HG02840 (cell line): ENCODE measurements at regions not wholly inside any gene's neighbourhood (a gene's known extent, or its start where the extent isn't known, plus 50 kb on each side); places are given as distances from the start of the nearest gene placed in this dataset.
"Not testable (repeated sequence)": the region's sequence is repeated elsewhere in the genome, so short reads cannot be mapped to it uniquely, and the experiment has no call there.

Source experiments
- ATAC-seq: cut with Tn5 transposase; IDR thresholded peaks from one replicate; pipeline ENCODE4 v1.9.1; 2021; ENCODE audit warnings: mild to moderate bottlenecking, moderate library complexity, moderate number of reproducible peaks; ENCODE audit not compliant: unreplicated experiment, low FRiP score

DNA sequence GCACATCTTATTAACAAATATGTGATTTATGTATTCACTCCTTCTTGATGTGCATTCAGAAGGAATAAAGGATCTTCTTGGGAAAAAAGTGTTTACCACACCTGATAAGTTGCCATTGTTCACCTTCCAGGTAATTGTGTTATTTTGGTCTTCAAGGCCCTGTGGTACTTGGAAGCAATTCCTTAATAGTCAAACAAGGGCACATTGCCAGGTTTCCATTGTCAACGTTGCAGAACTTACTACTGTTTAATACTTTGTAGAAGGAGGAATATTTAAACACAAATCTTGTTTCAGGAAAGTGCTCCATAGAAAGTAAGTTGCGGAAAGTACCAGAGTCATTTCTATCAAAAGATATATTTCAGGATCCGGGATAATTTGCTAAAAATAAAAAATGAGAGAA, 129.5 kb upstream of the SGK1 start:
- no peak for ATAC-seq

- no peak for ATAC-seq
Measured at GRCh38 chr6:134446896-134447295, 129.0 kb upstream of the SGK1 start.

- ATAC-seq, result no peak
Measured at GRCh38 chr6:134446218-134446848, 128.4 kb upstream of the SGK1 start.

DNA sequence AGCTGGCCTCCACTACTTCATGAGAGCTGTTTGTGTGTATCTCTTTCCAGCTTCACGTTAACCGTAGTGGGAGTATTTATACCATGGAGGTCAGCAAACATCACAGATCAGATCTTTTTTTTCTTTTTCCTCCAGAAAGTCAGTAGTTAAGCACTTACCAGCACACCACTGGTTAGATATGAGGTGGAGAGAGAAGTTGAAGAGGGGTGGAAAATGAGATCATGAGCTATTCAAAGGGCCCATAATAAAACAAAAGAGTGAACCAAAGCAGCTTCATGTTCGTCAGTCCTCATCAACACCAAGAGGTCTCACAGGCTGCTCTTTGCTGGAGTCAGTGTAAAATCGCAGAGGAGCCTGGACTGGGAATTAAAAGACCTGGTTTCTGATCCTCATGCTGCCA, 125.1 kb upstream of the SGK1 start:
- no peak for ATAC-seq

- no peak for ATAC-seq
Measured at GRCh38 chr6:134442073-134442472, 124.2 kb upstream of the SGK1 start.

DNA sequence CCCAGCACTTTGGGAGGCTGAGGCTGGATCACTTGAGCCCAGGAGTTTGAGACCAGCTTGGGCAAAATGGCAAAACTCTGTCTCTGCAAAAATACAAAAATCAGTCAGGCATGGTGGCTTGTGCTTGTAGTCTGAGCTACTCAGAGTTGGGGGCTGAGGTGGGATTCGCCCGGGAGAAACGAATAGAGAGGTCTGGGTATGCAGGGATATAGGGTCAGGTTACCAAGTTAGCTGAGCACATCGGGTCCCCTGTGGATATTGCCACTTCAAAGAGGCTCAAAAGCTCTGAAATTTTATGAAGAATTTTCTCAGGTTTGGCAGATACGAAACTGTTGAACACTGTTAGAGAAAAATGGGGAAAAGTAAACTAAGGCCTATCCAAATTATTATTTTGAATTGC, 120.9 kb upstream of the SGK1 start:
- ATAC-seq, result no peak

GRCh38 chr6:134437376-134437775, 119.5 kb upstream of the SGK1 start:
- no peak for ATAC-seq

DNA sequence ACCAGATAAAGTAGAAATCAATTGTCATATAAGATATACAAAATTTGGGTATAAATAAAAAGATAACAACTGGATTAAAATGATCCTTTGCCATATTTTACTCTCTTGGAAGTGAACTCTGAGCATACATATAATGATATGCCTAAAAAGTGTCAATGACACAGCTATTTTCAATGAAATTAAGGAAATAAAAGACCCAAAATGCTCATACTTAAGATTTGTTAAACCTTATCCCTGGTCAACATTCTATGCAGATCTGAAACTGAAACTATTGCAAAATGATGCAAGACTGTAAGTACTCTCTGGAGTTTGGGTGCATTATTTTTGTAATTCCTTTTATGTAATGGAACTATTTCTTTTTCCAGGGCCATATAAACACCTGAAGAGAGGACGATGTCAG, 119.0 kb upstream of the SGK1 start:
- ATAC-seq, result no peak

GRCh38 chr6:134436281-134436815, 118.4 kb upstream of the SGK1 start:
- peak; percentile 88 for ATAC-seq

GRCh38 chr6:134435814-134436280, 117.9 kb upstream of the SGK1 start:
- no peak for ATAC-seq

DNA sequence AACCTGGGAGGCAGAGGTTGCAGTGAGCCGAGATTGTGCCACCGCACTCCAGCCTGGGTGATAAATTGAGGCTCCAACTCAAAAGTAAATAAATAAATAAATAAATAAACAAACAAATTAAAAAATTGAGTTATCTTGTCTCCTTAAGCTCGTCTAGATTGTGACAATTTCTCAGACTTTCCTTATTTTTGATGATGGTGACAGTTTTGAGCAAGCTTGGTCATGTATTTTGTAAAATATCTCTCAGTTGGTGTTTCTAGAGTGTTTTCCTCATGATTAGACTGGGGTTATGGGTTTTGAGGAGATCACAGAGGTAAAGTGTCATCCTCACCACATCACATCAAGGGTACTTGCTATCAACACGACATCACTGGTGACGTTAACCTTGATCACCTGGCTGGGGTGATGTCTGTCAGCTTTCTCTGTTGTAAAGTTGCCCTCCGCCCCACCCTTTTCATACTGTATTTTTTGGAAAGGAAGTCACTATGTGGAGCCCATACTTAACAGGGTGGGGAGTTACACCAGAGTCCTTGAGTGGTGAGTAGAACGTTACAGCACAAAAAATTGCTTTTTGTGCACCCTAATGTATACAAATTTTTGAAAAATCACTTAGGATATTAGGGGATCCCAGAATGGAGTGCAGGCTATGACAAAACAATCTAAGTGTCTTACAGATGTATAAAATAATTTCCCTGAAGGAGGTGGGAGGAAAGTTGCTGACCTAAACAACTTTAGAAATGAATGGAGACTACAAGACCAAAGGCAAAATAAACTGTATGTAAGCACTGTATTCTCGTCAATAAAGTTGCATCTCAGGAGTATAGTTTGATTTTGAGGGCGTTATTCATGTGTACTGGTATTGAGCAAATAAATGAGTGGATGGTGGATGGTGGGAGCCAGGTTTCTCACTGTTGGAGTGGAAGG, 116.4 kb upstream of the SGK1 start:
- ATAC-seq, result no peak

GRCh38 chr6:134432036-134432435, 114.1 kb upstream of the SGK1 start:
- ATAC-seq, result no peak

GRCh38 chr6:134431421-134431859, 113.5 kb upstream of the SGK1 start:
- ATAC-seq, result no peak

GRCh38 chr6:134429861-134430380, 112.0 kb upstream of the SGK1 start:
- no peak for ATAC-seq

DNA sequence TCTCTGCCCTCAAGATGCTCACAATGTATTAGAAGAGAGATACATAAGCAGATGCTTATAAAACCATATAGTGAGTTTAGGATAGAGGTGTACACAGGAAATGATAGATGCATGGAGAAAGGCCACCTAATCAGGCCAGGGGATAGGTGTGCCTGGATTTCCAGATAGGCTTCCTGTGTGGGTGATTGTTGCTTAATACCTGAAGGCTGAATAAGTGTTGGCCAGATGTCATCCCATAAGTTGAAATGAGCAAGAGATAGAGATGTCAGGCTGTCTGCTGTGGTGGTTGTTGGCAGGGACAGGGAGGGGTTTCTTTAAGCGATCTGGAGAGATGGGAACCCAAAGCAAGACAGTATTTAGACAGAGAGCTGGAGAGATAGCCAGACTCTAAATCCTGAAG, 109.8 kb upstream of the SGK1 start:
- no peak for ATAC-seq

DNA sequence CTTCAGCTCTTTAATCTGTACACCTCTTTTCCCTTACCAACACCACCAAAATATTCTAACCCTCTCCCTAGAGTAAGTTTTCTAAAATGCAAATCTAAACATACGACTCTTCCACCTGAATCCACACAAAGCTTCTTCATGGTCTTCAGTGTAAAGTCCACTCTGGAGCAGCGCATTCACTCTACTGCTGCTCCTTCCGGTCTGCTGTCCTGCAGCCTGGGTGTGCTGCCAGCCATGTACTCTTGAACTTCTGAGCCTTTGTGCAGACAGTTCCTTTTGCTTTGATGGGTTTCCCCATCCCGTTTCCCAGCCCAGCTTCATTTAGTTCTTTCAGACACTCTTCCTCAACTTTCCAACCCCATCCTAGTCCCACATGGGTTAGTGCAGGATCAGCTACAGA, 108.7 kb upstream of the SGK1 start:
- no peak for ATAC-seq

GRCh38 chr6:134425917-134426316, 108.0 kb upstream of the SGK1 start:
- not testable (repeated sequence) for ATAC-seq

DNA sequence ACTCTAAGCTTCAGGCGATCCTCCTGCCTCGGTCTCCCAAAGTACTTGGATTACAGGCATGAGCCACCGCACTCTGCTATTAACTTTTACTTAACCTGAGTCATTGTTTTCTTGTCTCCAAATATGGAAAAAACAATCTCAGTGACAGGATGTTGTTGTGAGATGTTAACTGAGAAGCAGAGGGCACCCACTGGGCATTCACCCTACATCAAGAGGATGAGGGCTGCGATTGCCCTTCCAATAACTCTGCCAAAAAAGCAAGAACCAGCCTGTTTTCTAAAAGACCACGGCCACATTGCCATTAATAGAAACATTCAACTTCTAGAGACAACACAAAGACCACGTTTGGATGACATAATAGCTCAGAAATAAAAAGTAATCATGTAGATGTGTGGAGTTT, 107.6 kb upstream of the SGK1 start:
- ATAC-seq, result no peak

DNA sequence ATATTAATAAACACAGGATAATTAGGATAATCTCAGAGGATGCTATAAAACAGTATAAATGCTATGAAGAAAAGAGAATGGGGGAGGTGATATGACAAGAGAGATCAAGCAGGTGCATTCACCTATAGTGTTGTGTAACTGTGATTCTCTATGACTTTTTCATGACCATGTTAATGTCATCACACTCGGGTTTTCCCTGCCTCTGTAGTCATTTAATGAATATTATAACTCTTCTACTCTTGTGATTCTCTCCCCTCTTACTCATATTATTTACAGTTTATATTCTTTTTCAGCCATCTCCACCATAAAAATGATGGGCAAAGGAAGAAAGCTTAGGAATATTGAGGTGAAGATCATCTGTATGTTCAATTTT, 106.9 kb upstream of the SGK1 start:
- no peak for ATAC-seq

- no peak for ATAC-seq
Measured at GRCh38 chr6:134424165-134424797, 106.4 kb upstream of the SGK1 start.
